NCI-H510A (cell line): ENCODE measurements at regions not wholly inside any gene's neighbourhood (a gene's known extent, or its start where the extent isn't known, plus 50 kb on each side); places are given as distances from the start of the nearest gene placed in this dataset.
"Not testable (repeated sequence)": the region's sequence is repeated elsewhere in the genome, so short reads cannot be mapped to it uniquely, and the experiment has no call there.

Experiments used
- DNase-seq: peaks from one replicate; lab custom pipeline; 2025; lab: John Stamatoyannopoulos, UW

DNA sequence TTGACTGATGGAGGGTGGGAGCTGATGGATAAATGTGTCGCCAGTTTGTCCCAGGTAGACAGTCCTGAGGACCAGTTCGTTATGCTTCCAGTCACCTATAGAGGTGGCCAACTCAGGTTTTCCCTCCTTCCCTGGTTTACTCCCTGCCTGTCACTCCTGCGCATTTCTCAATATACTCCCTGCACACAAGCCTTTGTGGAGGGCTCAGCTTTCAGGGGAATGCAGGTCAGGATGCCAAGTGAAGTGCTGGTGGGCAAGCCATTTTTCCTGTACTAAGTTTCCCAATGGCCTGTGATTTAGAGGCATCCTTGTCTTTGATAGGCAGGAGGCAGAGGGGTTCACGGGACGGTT, 473.5 kb upstream of the ZMIZ1 start:
- DNase-seq: no peak

DNA sequence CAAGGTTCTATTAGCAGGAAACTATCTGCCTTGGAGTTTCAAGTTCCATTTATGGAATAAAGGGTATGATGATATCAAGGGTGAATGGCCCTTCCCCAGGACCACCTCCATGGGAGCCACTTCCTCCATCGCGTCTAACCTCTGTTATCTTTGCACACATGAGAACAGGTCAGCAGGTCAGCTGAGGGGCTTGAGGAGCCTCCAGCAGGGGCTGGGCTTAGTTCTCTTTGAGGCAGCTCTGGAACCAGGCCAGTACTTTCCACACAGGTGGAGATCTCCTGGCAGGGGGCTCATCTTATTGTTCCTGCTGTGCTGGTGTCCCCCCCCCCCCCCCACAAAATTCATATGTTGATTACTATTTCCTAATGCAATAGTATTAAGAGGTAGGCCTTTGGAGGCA, 472.2 kb upstream of the ZMIZ1 start:
- no peak for DNase-seq

DNA sequence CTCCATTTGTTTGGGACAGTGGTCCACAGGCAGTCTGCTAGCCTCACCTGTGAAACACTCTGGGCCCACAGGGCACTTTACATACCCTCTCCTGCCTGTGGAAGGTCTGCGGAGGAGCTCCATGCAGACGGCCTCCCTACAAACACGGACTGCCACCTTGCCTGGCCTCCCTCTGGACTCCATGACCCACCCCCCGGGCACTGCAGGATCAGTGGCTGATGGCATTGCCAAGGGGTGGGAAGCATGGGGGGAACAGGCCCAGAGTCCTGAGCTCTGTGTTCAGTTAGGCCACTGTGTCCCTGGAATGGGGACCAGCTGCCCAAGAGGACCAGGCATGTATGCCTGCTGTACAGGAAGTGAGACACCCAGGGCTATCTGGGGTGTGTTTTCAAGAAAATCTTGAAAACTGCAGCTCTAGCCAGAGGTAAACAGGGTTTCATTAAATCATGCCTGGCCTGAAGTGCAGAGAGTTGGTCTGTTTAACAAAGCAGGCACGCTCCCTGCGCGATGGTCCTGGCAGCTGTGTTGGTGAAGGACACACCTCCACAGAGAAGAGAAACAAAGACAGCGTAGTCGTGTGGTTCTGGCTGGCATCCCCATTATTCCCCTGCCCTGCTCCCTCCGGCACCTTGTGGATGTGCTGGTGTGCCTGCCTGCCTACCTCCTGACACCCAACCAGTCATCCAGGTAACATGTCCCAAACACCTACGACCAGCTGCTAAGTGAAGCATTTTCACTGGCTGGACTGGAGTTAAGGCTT, 470.8 kb upstream of the ZMIZ1 start:
- DNase-seq: no peak

DNA sequence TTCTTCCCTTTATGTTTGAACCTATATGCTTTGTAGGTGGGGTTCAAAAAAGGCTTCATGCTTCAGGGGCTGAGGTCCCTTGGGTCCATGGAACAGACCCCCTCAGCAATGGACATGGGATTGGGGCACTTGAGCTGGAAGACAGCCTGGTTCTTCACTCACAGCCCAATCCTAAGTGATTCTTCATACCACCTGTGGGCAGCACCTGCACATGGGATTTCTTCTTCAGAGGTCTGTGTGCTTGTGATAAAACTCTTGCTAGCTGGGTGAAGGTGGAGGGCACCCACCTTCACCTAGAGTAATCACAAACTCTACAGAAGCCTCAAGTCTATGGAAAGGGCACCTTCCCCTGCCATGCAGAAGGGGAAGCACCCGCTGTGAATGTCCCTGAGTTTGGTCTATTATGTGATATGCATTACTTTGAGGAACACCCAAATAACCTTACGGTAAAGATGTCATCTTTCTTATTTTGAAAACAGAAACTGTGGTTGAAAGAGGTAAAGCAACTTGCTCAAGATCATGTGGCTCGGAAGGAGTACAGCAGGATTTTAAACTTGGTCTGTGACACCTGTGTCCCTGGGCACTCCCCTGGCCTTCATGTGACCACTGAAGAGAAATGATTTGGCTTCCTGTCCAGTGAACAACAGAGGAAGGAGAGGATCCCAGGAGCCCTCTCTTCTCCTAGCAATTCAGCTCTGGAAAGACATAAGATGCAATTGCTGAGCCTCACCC, 469.5 kb upstream of the ZMIZ1 start:
- DNase-seq: no peak

DNA sequence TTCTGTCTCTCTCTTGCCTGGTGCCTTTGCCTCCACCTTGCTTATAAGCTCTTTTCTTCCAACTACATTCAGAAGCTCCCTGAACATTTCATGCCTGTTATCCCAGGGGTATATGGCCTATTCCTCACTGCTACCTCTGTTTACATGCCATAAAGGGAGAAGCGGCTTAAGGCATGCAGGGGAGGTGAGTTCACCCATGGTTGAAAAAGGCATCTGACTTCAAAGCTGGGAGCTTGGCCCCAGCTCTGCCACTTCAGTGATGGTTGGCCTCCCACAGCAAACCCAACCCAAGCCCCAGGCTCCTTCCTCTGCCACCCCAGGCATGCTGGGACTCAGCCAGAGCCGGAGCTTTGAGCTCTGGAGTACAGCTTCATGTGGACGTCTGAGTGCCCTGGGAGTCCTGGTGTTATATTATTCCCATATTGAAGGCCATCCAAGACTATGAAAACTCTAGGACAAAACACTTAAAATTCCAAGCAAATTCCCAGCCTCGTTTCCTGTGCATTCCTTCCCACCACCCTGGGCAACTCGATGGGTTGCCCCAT, 468.6 kb upstream of the ZMIZ1 start:
- no peak for DNase-seq

DNA sequence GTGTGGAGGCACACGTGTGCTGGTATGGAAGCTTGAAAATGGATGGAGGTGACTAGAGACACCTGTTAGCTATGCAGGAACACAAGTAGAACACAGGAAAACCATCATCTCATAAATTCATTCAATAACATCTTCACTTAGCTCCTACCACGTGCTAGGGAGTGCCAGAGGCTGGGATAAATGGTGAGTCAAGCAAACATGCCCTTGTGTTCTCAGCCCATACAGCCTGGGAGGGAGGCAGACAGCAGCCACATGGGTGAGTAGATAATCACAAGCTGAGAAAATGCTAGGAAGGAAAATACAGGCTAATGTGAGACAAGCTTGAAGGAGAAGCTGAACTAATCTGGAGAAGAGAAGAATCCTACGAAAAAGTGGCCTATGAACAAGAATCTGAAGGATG, 468.0 kb upstream of the ZMIZ1 start:
- DNase-seq: no peak

DNA sequence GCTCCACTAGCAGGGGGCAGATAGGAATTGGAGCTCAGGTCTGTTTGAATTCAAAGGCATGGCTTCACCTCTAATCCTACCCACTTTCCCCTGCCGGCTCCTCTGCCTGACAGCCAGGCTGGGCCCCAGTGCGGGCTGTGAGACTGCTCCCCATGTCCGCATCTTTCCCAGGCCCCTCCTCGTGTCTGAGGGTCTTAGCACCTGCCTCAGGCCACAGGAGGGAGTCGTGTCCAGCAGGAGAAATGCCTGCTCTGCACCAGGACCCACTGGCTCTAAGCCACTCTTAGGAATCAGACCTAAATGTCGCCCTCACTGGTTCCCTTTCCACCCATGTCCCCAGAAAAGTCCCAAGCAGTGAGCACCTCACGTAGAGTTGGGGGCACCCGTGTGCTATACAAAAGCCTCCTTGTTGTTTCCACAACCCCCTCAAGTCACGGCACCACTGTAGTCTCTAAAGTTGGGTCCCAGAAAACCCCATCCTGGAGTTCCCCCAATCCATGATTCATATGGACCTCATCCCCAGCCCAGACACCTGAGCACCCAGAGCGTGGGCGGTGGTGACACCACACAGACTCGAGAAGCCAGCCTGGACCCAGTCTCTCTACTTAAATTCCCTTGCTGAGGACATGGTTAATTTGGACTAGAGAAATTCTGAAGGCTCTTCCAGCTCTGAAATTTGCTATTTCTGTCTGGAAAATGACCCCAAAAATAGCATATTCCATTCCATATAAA, 466.4 kb upstream of the ZMIZ1 start:
- DNase-seq: no peak

DNA sequence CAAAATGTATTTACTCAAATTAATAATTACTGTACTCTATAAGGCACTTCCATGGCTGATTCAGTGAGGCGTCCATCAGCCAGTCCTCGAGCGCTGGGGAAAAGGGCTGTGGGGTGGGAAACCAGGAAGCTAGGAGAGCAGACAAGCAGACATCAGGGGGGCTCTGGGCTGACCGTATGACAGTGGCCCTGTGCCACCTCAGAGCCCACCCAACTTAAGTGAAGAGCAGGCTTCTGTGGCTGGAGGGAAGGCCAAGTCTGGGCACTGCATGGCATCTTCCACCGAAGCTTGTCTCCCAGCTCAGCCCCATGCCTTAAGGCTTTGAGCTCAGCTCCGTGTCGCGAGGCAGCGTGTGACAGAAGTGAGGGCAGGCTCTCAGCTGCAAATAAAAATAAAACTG, 464.5 kb upstream of the ZMIZ1 start:
- no peak for DNase-seq

DNA sequence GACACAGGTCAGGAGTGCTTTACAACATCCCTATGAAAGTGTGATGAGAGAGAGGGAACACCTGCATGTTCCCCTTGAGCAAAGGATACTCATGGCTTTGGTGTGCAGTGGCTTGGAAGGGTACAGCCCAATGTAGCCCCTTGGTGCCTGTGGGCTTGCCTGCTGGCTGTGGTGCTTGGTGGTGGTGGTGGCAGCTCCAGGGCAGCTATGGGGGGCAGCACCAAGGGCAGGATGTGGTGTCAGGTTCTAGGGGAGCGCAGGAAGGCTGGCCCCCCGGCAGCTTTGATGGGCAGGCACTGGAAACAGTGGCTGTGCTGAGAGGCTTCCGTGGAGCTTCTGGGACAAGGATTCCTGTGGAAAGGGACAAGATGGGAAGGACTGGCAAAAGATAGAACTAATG, 464.0 kb upstream of the ZMIZ1 start:
- DNase-seq: no peak

DNA sequence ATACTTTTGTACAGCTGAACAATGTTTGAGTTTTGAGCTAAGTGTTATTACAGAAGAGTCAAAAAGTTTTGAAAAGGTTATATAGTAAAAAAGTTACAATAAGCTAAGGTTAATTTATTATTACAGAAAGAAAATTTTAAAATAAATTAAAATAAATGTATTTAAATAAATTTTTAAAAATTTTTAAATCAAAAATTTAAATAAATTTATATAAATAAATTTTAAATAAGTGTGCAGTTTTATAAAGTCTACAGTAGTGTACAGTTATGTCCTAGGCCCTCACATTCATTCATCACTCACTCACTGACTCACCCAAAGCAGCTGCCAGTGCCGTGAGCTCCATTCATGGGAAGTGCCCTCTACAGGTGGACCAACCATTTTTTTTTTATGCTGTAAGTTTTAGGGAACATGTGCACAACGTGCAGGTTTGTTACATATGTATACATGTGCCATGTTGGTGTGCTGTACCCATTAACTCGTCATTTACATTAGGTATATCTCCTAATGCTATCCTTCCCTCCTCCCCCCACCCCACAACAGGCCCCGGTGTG, 462.9 kb upstream of the ZMIZ1 start:
- no peak for DNase-seq

DNA sequence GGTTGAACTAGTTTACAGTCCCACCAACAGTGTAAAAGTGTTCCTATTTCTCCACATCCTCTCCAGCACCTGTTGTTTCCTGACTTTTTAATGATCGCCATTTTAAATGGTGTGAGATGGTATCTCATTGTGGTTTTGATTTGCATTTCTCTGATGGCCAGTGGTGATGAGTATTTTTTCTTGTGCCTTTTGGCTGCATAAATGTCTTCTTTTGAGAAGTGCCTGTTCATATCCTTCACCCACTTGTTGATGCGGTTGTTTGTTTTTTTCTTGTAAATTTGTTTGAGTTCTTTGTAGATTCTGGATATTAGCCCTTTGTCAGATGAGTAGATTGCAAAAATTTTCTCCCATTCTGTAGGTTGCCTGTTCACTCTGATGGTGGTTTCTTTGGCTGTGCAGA, 462.0 kb upstream of the ZMIZ1 start:
- not testable (repeated sequence) for DNase-seq

DNA sequence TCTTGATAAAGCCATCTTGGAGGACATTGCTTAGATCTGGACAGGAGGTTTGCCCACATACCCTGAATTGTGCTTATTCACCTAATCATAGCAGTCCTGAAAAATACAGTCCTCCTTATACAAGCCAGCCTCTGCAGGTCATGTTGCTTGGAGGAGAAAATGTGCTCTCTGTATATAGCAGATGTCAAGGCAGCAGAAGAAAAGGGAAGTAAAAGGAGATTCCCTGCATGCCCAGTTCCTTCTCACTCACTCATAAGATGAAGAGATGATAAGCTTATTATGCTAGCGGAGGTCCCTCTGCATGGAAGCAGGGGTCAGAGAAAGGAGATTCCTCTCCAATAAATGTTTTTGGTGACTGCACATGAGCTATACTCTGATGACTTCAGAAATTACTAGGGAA, 458.8 kb upstream of the ZMIZ1 start:
- DNase-seq: no peak

DNA sequence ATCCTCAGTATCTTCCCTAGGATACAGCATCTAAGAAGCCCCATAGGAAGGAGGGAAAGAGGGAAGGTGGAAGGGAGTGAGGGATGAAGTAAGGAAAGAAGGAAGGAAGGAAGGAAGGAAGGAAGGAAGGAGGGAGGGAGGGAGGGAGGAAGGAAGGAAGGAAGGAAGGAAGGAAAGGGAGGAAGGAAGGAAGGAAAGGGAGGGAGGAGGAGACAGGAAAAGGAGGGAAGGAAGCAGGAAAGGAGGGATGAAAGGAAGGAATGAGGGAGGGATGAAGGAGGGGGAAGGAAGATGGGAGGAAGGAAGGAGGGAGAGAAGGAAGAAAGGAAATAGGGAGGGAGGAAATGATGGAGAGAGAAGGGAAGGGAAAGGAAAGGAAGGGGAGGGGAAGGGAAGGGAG, 455.6 kb upstream of the ZMIZ1 start:
- no peak for DNase-seq

DNA sequence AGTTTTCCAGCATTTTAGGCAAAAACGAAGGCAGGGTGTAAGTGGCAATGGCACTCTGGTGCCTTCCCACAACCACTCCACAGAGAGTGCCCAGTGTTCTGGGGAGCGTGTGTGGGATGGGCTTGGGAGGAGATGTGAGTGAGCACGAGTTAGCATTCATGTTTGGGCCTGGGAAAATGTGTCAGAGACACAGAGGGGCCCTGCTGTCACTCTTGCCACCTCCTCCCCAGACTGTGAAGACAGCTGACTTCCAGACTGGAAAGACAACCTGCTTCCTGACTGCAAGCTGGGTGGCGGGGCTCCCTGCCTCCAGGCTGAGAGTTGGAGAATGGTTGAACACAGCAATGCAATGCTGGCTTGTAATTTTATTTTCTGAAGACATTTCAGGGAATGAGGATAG, 454.5 kb upstream of the ZMIZ1 start:
- no peak for DNase-seq

DNA sequence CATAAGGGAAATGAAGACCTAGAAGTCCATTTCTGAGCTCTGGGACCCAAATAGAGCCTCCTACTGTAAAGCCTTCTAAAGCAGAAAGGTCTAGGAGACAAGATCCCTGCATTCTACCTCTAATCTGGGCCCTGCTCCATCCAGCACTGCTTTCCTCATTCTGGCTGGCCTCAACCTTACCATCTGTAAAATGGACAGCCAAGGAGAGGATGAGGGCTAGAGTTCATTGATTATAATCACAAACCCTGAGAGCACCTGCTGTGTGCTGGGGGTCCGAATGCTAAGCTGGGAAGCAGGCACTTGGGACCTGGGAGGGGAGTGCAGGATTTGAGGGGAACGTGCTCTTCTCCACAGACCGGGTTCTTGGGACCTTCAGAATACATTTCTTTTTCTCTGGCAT, 454.0 kb upstream of the ZMIZ1 start:
- no peak for DNase-seq

DNA sequence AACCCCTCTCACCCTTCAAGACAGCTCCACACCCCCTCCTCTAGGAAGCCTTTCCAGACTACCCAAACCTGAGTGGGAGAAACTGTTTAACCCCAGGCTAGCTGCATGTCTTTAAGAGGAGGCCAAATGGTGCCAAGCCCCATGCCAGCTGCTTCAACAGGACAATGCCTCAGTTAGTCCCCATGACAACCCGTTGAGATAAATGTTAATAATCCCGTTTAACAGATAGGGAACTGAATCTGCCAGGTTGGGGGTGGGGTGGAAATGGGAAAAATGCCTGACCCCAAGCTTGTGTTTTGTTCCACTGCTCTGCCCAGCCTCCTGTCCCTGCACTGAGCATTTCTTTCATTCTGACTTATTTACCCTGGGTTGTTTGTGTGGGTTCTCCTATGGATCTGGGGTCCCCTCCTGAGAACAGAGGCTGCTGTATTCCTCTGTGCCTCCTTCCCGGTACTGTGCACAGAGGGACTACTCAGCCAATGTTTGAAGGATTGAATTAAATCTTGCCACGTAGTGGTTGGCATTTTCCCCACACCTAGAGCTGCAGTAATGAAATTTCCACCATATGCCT, 452.6 kb upstream of the ZMIZ1 start:
- no peak for DNase-seq

DNA sequence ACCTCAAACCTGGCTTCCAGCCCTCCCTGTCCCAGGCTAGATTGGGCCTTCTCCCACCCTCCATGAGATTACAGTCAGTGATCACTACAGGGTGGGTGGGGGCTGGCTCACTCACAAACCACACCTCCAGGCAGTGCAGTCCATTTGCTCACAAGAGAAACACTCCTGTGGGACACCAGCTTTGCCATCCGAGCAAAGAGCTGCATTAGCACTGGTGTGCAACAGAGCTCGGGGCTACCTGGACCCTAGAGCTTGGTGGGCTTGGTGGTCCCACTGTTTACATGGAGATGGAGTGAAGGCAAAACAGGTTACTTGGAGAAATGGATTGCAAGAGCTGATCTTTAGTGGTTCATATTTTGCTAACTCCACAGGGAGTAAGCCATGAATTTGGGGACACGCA, 451.7 kb upstream of the ZMIZ1 start:
- no peak for DNase-seq

DNA sequence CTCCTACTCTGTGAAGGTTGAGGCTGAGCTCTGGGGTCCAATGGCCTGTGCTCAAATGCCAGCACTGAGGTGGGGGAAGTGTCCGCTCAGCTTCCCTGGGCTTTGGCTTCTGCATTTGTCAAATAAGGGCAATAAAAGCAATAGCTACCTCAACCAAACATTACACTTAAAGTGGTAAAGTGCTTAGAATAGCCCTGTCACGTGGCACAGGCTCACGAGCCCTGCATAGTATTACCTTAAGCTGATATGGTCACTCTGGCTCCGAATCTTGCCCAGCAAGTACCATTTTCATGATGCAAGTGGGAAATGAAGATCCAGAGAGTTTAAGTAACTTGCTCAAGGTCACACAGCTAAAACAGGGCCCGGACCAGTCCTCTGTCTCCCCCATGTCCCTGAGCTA, 451.1 kb upstream of the ZMIZ1 start:
- no peak for DNase-seq

DNA sequence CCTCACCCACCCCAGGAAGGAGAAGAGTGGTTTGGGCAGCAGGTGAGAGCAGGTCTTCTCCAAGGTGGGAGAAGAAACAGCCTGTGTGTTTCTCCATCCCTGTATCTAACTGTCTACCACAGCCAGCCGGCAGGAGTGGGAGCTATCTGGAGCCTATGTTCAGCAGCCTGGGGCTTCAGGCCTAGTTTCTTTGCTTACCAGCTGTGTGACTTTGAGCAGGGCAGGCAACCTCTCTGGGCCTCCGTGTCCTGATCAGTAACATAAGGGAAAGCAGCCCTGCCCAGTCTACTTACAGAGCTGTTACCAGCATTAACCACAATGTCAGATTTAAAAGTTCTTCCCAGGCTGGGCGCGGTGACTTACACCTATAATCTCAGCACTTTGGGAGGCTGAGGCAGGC, 450.7 kb upstream of the ZMIZ1 start:
- no peak for DNase-seq

DNA sequence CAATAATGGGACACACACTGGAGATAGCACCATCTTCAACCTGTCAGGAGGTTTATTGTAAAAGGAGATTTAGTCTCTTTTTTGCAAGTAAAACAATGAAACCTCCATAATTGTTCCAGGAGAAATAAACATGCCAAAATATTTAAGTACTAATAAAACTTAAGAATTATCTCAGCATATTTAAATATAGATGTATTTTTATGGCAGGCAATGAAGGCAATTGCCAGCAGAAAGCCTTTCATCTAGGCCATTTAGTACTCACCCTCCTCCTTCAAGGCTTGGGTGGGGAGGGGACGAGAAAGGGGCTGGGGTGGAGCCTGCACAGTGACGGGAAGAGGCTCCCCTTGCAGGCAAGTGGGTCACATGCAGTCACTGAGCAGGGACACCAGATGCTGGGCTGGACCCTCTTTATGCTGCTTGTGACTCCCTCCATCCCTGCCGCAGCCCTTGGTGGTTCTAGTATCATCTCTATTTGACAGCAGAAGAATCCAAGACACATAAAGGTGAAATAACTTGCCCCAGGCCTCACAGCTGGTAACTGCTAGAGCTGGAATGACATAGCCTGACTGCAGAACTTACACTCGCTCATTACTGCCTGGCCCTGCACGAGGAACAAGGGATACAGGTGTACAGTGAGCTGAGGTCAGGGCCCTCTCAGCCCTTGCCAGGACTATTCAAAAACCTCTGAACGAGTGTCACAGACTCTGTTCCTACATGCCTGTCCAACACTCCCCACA, 449.5 kb upstream of the ZMIZ1 start:
- no peak for DNase-seq

DNA sequence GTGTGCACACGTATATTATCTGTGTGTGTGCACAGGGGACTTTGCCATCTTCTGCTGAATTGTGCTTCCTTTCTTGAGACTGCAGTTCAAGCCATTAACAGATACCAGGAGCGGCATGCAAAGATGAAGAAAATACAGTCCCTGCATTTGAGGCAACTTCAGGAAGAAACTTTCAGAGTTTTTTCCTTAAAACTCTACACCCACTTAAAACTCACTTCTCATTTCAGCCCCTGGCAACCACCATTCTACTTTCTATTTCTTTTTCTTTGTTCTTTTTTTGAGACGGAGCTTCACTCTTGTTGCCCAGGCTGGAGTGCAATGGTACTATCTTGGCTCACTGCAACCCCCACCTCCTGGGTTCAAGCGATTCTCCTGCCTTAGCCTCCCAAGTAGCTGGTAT, 448.9 kb upstream of the ZMIZ1 start:
- no peak for DNase-seq
